CD4-positive, alpha-beta T cell treated with Interleukin-1 beta for 1 hour (primary cell): ENCODE measurements at regions not wholly inside any gene's neighbourhood (a gene's known extent, or its start where the extent isn't known, plus 50 kb on each side); places are given as distances from the start of the nearest gene placed in this dataset.

Experiments
- DNase-seq, 2 donors: peaks; one replicate each; pipeline ENCODE4 v3.0.0-alpha.2; 2020 to 2022

DNA sequence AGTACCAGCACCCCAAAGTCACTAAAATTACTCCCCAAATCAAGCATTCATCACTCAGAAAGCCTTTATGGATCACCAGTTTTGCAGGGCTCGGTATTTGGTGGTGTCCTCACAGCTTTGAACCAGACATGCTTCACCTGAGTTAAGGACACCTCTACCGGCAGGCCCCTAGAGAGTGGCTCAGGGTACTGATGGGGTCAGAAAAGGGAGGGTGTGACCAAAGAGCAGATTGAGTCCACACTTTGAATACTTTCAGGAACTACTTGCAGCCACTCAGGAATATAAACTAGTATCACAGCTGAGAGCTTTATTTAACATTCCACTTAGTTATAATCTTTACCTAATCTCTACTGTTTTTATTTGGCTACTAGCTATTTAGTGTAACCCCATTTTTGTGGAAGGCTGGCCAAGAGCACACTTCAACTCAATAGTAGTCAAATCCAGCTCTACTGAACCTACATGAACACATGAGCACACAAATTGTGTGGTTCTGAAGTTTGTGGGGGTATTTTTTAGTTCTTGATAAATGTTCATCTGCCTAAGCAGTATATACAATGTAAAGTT is 109.6 kb upstream of the SPRY1 start:
- no peak for DNase-seq

GRCh38 chr4:123288309-123289025 is 108.1 kb upstream of the SPRY1 start:
- DNase-seq = no peak

DNA sequence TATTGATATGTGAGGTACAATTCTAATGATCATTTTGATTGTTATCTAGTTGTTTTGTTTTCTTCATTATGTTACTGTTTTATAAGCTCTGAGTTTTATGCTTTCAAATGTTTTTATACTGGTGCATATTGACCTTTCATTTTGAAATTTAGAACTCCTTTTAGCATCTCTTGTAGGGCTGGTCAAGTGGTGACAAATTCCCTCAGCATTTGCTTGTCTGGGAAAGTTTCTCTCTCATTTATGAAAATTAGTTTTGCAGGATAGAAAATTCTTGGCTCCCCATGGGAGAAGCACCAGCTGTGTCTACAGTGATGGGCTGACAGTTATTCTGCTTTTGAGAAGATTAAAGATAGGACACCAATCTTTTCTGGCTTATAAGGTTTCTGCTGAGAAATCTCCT is 105.3 kb upstream of the SPRY1 start:
- DNase-seq = no peak

DNA sequence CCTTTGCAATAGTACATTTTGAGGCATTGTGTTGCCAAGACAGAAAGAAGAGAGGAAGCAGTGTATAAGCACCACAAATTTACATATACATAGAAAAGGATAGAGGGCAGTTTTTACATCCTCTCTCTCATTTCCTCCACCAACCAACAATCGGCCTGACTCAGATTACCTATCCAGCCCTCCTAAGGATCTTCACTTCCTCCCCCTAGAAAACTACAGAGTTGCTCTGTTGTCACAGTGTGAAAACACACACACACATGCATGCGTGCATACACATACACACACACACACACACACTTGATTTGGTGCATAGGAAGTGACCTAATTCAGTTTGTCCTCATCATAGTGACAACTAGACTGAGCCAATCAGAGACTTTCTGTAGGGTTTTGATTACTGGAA is 98.8 kb upstream of the SPRY1 start:
- no peak for DNase-seq

- DNase-seq = no peak
Measured at GRCh38 chr4:123298261-123298660, 98.3 kb upstream of the SPRY1 start.

- DNase-seq = no peak
Measured at GRCh38 chr4:123298801-123299200, 97.8 kb upstream of the SPRY1 start.

DNA sequence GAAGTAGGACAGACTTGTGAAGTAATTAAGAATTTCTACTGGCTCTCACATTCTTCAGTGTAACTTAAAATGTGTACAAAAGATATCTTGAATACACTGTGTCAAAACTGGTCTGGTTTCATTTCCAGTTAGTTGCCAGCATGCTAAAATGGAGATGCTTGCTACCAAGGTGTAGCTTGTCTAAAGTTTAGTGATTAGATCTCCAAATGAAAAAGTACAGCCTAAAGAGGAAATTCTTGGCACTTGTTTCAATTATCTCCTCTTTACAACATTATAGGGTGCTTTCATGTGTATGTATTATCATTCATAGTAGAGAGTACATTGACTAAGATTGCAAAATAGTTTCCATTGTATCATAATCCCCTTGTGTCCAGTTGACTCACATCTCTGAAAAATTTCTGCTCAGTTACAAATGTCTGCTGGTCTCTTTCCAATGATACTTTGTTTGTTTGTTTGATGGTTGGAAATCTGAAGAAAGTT is 97.3 kb upstream of the SPRY1 start:
- DNase-seq = no peak

DNA sequence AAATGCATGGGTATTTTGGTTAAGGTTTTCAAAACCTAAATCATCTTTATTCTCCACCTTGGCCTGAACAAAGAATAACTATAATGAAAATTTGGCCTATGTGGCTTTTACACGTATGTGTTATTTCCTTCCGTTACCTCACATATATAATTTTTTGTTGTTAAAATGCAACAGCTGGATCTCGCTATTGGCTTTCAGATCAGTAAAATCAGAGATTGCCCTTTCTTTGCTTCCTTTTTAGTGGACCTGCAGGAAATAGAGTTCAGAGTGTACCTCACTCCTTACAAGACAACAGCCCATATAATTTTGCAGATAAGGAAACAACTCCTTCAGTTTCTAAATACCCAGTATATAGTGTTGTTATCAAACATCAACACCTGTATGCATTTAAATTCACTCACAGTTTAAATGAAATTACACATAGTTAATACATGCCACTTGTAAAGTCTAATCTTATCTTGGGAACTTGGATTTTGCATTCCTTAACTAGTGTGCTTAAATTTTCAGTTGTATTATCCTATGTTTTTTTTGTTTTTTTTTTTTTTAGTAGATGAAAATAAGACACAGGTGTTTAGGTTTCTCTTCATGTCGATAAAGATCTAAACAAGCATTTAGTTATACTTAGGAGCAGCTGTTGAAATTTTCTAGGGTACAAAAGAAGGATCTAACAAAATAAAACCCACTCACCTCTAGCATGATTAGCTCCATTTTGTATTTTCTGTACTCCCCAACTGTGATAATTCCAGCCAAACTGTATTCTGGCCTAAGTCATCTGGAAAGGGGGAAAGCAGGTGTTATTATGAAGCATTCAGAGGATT is 96.2 kb upstream of the SPRY1 start:
- no peak for DNase-seq

GRCh38 chr4:123301923-123302322 is 94.7 kb upstream of the SPRY1 start:
- DNase-seq = no peak

GRCh38 chr4:123304151-123304964 is 92.2 kb upstream of the SPRY1 start:
- no peak for DNase-seq

GRCh38 chr4:123305736-123306135 is 90.9 kb upstream of the SPRY1 start:
- DNase-seq = no peak

DNA sequence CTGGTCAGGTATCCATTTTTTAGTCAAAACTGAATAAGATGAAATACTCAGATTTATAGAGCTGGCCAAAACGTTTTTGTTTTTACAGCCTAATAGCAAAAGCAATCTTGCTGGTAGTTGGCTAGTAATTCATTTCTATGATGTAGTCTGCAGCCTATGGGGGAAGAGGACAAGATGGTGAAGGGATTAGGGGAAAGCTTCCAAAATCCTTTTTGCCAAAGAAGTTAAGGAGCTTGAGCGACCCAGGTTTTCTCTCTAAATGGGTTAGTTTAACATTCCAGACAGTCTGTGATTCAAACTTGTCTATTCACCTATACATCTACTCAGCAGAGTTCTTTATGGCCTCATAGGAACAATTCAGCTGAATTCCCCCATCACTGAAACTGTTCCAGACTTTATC is 89.8 kb upstream of the SPRY1 start:
- no peak for DNase-seq

- no peak for DNase-seq
Measured at GRCh38 chr4:123308667-123309066, 87.9 kb upstream of the SPRY1 start.

GRCh38 chr4:123312116-123312515 is 84.5 kb upstream of the SPRY1 start:
- DNase-seq = no peak

DNA sequence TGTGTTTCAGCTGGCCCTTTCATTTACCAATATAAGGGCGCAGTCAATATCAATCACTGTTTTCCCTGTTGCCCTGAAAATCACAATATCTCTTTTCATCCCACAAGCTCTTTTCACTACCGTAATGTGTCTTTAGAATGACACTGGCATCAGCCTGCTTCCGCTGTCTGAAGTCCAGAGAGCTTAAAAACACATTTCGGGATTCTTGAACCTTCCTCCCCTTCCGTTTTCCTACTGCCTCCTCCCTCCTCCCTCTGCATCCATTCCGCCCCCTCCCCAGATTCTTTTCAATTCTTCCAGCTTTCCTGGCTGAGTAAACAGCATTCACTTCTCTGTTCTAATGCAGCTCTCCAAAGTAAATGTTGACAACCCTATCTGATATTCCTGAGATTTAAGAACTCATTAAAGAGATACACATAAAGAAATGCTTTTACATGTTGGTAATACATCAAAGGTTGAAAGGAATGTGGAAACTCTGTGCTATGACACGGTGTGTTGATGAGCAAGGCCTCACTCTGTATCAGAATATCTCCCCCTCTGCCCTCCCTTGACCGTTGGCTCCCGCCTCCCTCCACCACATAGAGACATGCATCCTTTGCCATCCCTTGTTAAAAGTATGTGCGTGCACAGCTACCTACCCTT is 83.5 kb upstream of the SPRY1 start:
- DNase-seq = no peak

GRCh38 chr4:123315617-123316016 is 81.0 kb upstream of the SPRY1 start:
- no peak for DNase-seq

- no peak for DNase-seq
Measured at GRCh38 chr4:123317211-123317610, 79.4 kb upstream of the SPRY1 start.

DNA sequence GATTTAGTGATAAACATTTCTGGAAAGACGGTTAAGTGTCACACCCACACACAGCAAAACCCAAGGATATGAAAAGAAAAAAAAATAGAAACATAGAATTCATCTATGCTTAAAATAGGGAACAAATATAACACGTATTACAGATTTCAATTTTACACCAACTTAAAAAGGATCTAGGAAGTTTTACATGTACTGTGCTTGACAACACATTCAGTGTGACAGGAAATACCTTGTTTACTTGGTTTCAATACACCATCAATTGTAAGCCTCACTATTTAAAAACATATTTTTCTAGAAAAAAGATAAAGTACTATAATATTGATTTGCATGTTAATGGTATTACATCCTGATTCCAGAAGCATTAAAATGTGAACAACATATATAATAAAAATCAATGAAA is 77.0 kb upstream of the SPRY1 start:
- no peak for DNase-seq

DNA sequence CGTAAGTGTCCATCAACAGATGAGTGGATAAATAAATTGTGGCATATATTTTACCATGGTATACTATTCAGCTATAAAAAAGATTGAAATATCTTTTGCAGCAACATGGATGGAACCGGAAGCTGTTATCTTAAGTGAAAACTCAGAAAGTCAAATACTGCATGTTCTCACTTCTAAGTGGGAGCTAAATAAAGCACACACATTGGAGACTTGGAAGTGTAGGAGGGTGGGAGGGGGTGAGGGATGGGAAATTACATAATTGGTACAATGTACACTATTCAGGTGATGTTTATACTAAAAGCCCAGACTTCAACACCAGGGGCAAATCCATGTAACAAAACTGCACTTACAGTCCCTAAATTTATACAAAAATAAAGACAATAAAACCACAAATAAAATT is 72.6 kb upstream of the SPRY1 start:
- no peak for DNase-seq

DNA sequence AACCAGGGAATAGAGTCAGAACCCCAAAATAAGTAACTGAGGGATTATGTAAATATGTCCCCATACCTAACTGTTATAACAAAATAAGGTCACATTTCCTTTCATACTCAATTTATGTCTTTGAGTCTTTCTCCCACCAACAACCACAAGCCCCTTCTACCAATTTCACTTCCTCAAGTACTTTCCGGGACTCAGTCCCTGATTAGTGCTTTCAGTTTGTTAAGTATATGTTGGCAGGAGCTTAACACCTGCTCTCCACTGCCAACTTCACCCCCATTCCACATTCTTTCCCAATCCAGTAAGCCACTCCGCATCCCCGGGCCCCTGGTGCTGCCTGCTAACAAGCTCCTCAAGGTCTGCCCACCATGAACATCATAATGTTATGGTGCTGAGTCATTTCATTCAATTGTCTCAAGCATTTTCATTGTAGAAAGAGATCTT is 71.3 kb upstream of the SPRY1 start:
- DNase-seq = no peak

- DNase-seq = no peak
Measured at GRCh38 chr4:123327346-123327745, 69.2 kb upstream of the SPRY1 start.

GRCh38 chr4:123327846-123328429 is 68.7 kb upstream of the SPRY1 start:
- DNase-seq = no peak
